ENCODE measurements at regions not wholly inside any gene's neighbourhood (a gene's known extent, or its start where the extent isn't known, plus 50 kb on each side); places are given as distances from the start of the nearest gene placed in this dataset.

DNA sequence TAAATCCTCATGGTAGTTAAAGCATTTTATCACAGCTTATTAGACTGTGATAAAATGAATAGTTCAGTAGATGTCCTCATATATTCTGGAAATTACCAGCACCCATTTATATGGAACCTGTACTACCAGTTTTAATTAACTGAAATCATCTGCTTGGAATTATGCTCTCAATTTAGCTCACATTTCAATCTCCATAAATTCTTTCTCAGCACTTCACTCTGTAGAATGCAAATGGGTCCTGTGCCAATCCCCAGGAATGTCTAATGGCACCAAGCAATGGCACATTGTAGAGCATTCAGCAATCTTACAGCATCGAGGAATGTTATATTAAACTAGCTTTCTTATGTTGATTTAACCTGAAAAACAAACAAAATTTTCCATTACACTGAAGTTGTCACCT, 355.1 kb downstream of the PDHA2 start:
- TF ChIP-seq CTCF (conservative IDR thresholded peaks at IDR 0.05; ENCODE audit: low read length) (no peak), EZH2phosphoT487 (IDR thresholded peaks at IDR 0.05; ENCODE audit: borderline replicate concordance, low read depth, low read length) (no peak)

Data from OCI-LY7 (cell line).